LNCAP (cell line): ENCODE measurements at regions not wholly inside any gene's neighbourhood (a gene's known extent, or its start where the extent isn't known, plus 50 kb on each side); places are given as distances from the start of the nearest gene placed in this dataset.

Experiments used
- CTCF ChIP-seq: fragments of 450-650 bp; IDR thresholded peaks from 2 replicates; pipeline ENCODE4 v1.5.1; 2017; ENCODE audit warnings: mild to moderate bottlenecking

GRCh38 chr11:31956310-31956709 is 134.6 kb upstream of the RCN1 start:
- no peak for TF ChIP-seq CTCF

GRCh38 chr11:31955838-31956237 is 135.0 kb upstream of the RCN1 start:
- TF ChIP-seq CTCF, result no peak

- TF ChIP-seq CTCF, result no peak
Observed at GRCh38 chr11:31953803-31954327, 137.0 kb upstream of the RCN1 start.

- no peak for TF ChIP-seq CTCF
Observed at GRCh38 chr11:31947051-31947450, 135.9 kb upstream of the PAX6 start.

- no peak for TF ChIP-seq CTCF
Observed at GRCh38 chr11:31943056-31943780, 132.1 kb upstream of the PAX6 start.

- no peak for TF ChIP-seq CTCF
Observed at GRCh38 chr11:31940371-31941037, 129.4 kb upstream of the PAX6 start.

GRCh38 chr11:31939004-31939403 is 127.9 kb upstream of the PAX6 start:
- TF ChIP-seq CTCF, result no peak
